K562 (cell line): ENCODE measurements at regions not wholly inside any gene's neighbourhood (a gene's known extent, or its start where the extent isn't known, plus 50 kb on each side); places are given as distances from the start of the nearest gene placed in this dataset.

Experiments
- ATAC-seq: fragments of 200-7000 bp; cut with Tn5 transposase; 3 replicates; pipeline ENCODE4 v1.9.1; 2020; ENCODE audit warnings: moderate library complexity
- BruUV-seq: library from RNA; stranded (reverse); fragments of 400-500 nt; replicated peaks from 2 replicates; lab custom pipeline; 2021; lab: Mats Ljungman, UMichigan
- CTCF ChIA-PET: fragments of 300-600 bp; formaldehyde crosslinking; extraction: SDS; loops from one replicate; lab custom pipeline; 2021; ENCODE audit warnings: low intra/inter-chr PET ratio; lab: Yijun Ruan, JAX
- POLR2A ChIA-PET: fragments of 300-600, 350-650 bp; sonication (Branson Sonifier 250); formaldehyde crosslinking; extraction: SDS; loops from one replicate; lab custom pipeline; 2021; ENCODE audit warnings: antibody characterized with exemption, inconsistent platforms; lab: Yijun Ruan, JAX
- DNase-seq, 4 experiments: peaks; one replicate each; pipeline versions ENCODE4 v3.0.0 to v3.0.0-alpha.2; 2011 to 2018; ENCODE audit warnings: low spot score in 3 of 4, mixed read lengths in 3 of 4; ENCODE audit errors: extremely low read depth in 1 of 4
- FAIRE-seq: peaks from 2 replicates; lab custom pipeline; 2011; peaks lifted over from hg19 to GRCh38; lab: Jason Lieb, UNC
- H2AFZ ChIP-seq: 2 replicates; pipeline ENCODE4 v1.6.0; 2011; ENCODE audit warnings: low read depth, low read length, control low read depth, inconsistent platforms
- H3K27ac ChIP-seq: fragments of 200-600 bp; 3 replicates; pipeline ENCODE4 v1.8.0; 2011; ENCODE audit warnings: low read depth, mild to moderate bottlenecking, control low read depth, inconsistent platforms, low read length, moderate library complexity, mixed read lengths; ENCODE audit errors: extremely low read depth
- H3K27me3 ChIP-seq, 2 experiments: fragments of 300-600 bp in 1 of 2; 2 replicates in 1 of 2; 3 replicates in 1 of 2; pipeline versions ENCODE4 v1.6.0 to v1.8.0; 2011; ENCODE audit warnings: inconsistent platforms in 2 of 2, low read length in 2 of 2, mild to moderate bottlenecking in 1 of 2, mixed read lengths in 1 of 2, moderate library complexity in 1 of 2; ENCODE audit not compliant: control insufficient read depth in 2 of 2, insufficient read depth in 2 of 2
- H3K36me3 ChIP-seq: fragments of 300-600 bp; 3 replicates; pipeline ENCODE4 v1.8.0; 2011; ENCODE audit warnings: mild to moderate bottlenecking, low read length, inconsistent platforms; ENCODE audit not compliant: control insufficient read depth, insufficient read depth
- H3K4me1 ChIP-seq, 2 experiments: fragments of 200-600 bp in 1 of 2; replicated peaks in 1 of 2; 2 replicates in 1 of 2; 3 replicates in 1 of 2; pipeline versions ENCODE4 v1.5.1 to v1.8.0; 2011; ENCODE audit warnings: inconsistent platforms in 2 of 2, low read length in 2 of 2, mild to moderate bottlenecking in 1 of 2, mixed read lengths in 1 of 2, moderate library complexity in 1 of 2; ENCODE audit not compliant: control insufficient read depth in 2 of 2, insufficient read depth in 2 of 2
- H3K4me2 ChIP-seq: 2 replicates; pipeline ENCODE4 v1.6.1; 2011; ENCODE audit warnings: low read length, control low read depth, inconsistent platforms, mixed read lengths; ENCODE audit not compliant: insufficient read depth
- H3K4me3 ChIP-seq: fragments of 200-600 bp; sonication (generic), shearing (Covaris generic); 2 replicates; pipeline ENCODE4 v1.5.1; 2016; ENCODE audit warnings: control low read depth, inconsistent platforms
- H3K79me2 ChIP-seq: fragments of 200-600 bp; 3 replicates; pipeline ENCODE4 v1.8.0; 2011; ENCODE audit warnings: low read length, inconsistent platforms; ENCODE audit not compliant: control insufficient read depth, insufficient read depth
- H3K9ac ChIP-seq, 2 experiments: 2 replicates each; pipeline versions ENCODE4 v1.6.0 to v1.6.1; 2011; ENCODE audit warnings: low read depth in 2 of 2, low read length in 2 of 2, control low read depth in 1 of 2, inconsistent platforms in 1 of 2, mild to moderate bottlenecking in 1 of 2, mixed read lengths in 1 of 2; ENCODE audit not compliant: insufficient read depth in 1 of 2
- H3K9me1 ChIP-seq: one replicate; pipeline ENCODE4 v1.6.0; 2011; ENCODE audit warnings: inconsistent platforms, mild to moderate bottlenecking, low read length, moderate library complexity; ENCODE audit not compliant: control insufficient read depth, insufficient read depth
- H3K9me3 ChIP-seq: replicated peaks from 2 replicates; pipeline ENCODE4 v1.5.1; 2011; ENCODE audit warnings: low read depth, low read length, inconsistent platforms; ENCODE audit not compliant: control insufficient read depth, insufficient read depth
- H4K20me1 ChIP-seq: replicated peaks from 2 replicates; pipeline ENCODE4 v1.6.1; 2011; ENCODE audit warnings: low read length, inconsistent platforms, mixed read lengths; ENCODE audit not compliant: control insufficient read depth, insufficient read depth
- MBD2 ChIP-seq: sonication (generic); IDR thresholded peaks from 2 replicates; pipeline ENCODE4 v1.6.1; 2016; ENCODE audit warnings: low read depth, borderline replicate concordance
- SETDB1 ChIP-seq: IDR thresholded peaks from one replicate; pipeline ENCODE4 v1.6.1; 2012; ENCODE audit warnings: low read length, control low read depth, inconsistent platforms
- SPI1 ChIP-seq: IDR thresholded peaks from 2 replicates; pipeline ENCODE4 v1.6.1; 2011; ENCODE audit warnings: low read depth, low read length, control low read depth, borderline replicate concordance
- TBP ChIP-seq: optimal IDR thresholded peaks from 2 replicates; pipeline ENCODE3; 2011; ENCODE audit warnings: low read depth, low read length, improper control_type of control experiment
- WGBS: fragments of 100-300 bp; shearing (Covaris generic); methylation state at CpG from one replicate; pipeline ENCODE4 v1.1.6; 2016; ENCODE audit warnings: low coverage, mixed read lengths; ENCODE audit not compliant: insufficient coverage; ENCODE audit errors: missing lambda C conversion rate; 5-methylcytosine and 5-hydroxymethylcytosine counted together
- in situ Hi-C: fragments of 300-500 bp; cut with MboI; formaldehyde crosslinking; loops from 4 replicates; pipeline ENCODE4 v1.15.0; 2018; ENCODE audit warnings: inconsistent platforms, mixed read lengths
- intact Hi-C: fragments of 100-400 bp; cut with micrococcal nuclease; formaldehyde crosslinking; loops from 2 replicates; pipeline ENCODE4 v1.14.2; 2022
- TF ChIP-seq, protein P1 (sequence below): fragments of 450-650 bp; formaldehyde crosslinking; IDR thresholded peaks from 2 replicates; pipeline ENCODE4 v1.4.0; 2020; ENCODE audit warnings: mild to moderate bottlenecking, mixed read lengths

- no peaks in the 10 kb centered on the region for H3K9me1 ChIP-seq
- no peak overlapping the region for H3K9ac ChIP-seq
- WGBS = 0% methylated on average over 15 of the region's 16 CpGs
- BruUV-seq = no TSS peak
- TF ChIP-seq TBP (no peak), SETDB1 (no peak), SPI1 (0 out of 2 replicates have a peak, but pooled peaks have one; percentile 11)
- intact Hi-C loops (no loop called here), in situ Hi-C loops (no loop called here)
- H3K36me3 ChIP-seq = no peaks in the 10 kb centered on the region
- no peak for FAIRE-seq
- POLR2A ChIA-PET = interaction anchor here (1.0 kb wide), 1 partner anchor 8 kb away, joined by 3 read pairs; no protein-coding TSS in a partner anchor
- no peak overlapping the region for H2AFZ ChIP-seq
- H4K20me1 ChIP-seq = no peaks in the 10 kb centered on the region
- no peaks in the 10 kb centered on the region for H3K9me3 ChIP-seq
- no peaks in the 10 kb centered on the region for H3K79me2 ChIP-seq
- no peak for ATAC-seq
- no peak for DNase-seq
- no peak overlapping the region for H3K27ac ChIP-seq
- no peak overlapping the region for H3K4me2 ChIP-seq
- peaks cover 26 to 33% of the 10 kb centered on the region in 2 experiments for H3K27me3 ChIP-seq
- CTCF ChIA-PET = no interaction called here
- no peak overlapping the region for H3K4me3 ChIP-seq
- no peaks in the 10 kb centered on the region for H3K4me1 ChIP-seq
These were observed 61.3 kb upstream of the TBXT start for GRCh38 chr6:166228839-166229528.

DNA sequence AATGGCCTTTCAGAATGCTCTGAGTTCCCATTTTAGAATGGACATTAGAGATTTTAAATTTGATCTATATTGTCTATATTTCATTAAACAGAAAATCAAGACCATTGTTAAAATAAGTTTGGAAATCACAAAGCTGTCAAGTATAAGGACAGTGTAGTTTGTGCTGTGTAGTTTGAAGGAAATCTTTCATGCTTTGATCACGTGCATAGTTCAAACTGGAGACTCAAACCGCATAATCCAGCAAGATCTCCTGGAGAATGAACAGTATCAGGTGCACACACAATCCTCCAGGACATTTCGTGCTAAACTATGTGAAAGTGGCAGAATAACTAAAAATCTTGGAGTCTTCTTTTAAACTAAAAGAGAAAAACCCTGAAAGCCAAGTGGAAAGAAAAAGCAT lies 60.8 kb upstream of the TBXT start:
- Histone ChIP-seq H3K9ac (no peak overlapping the region), H3K27ac (no peak overlapping the region), H3K79me2 (no peaks in the 10 kb centered on the region), H2AFZ (no peak overlapping the region), H3K9me1 (no peaks in the 10 kb centered on the region), H3K4me1 (peaks cover 0 to 2% of the 10 kb centered on the region in 2 experiments; a peak in 2 of 5 replicates), H4K20me1 (no peaks in the 10 kb centered on the region), H3K27me3 (peaks cover 28 to 38% of the 10 kb centered on the region in 2 experiments), H3K4me2 (no peak overlapping the region), H3K9me3 (no peaks in the 10 kb centered on the region), H3K4me3 (no peak overlapping the region), H3K36me3 (no peaks in the 10 kb centered on the region)
- in situ Hi-C loops = no loop called here
- ATAC-seq (no peak), FAIRE-seq (no peak), DNase-seq (no peak)
- WGBS = 2% methylated on average over 3 of the region's 3 CpGs
- CTCF ChIA-PET = no interaction called here
- no TSS peak for BruUV-seq
- TF ChIP-seq MBD2 = no peak
- TF ChIP-seq, protein P1, sequence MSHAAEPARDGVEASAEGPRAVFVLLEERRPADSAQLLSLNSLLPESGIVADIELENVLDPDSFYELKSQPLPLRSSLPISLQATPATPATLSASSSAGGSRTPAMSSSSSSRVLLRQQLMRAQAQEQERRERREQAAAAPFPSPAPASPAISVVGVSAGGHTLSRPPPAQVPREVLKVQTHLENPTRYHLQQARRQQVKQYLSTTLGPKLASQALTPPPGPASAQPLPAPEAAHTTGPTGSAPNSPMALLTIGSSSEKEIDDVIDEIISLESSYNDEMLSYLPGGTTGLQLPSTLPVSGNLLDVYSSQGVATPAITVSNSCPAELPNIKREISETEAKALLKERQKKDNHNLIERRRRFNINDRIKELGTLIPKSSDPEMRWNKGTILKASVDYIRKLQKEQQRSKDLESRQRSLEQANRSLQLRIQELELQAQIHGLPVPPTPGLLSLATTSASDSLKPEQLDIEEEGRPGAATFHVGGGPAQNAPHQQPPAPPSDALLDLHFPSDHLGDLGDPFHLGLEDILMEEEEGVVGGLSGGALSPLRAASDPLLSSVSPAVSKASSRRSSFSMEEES (CRISPR knock-in tag) = peak; percentile 18
- intact Hi-C loops = no loop called here
- POLR2A ChIA-PET = no interaction called here
